Testis (tissue), 2 donors: ENCODE measurements at regions not wholly inside any gene's neighbourhood (a gene's known extent, or its start where the extent isn't known, plus 50 kb on each side); places are given as distances from the start of the nearest gene placed in this dataset.

ENCODE experiments used
- POLR2A ChIP-seq: fragments of 450-650 bp; IDR thresholded peaks from one replicate; pipeline ENCODE4 v1.6.1; 2017; ENCODE audit warnings: antibody characterized with exemption, mild to moderate bottlenecking, moderate library complexity
- TF ChIP-seq, protein P1 (sequence below), 3 experiments: fragments of 450-650 bp in 2 of 3; fragments of 200-600 bp in 1 of 3; sonication (generic) in 1 of 3; IDR thresholded peaks; one replicate each; pipeline ENCODE4 v1.5.1; 2016 to 2019; ENCODE audit warnings: antibody characterized with exemption in 3 of 3, mild to moderate bottlenecking in 2 of 3, moderate library complexity in 1 of 3

DNA sequence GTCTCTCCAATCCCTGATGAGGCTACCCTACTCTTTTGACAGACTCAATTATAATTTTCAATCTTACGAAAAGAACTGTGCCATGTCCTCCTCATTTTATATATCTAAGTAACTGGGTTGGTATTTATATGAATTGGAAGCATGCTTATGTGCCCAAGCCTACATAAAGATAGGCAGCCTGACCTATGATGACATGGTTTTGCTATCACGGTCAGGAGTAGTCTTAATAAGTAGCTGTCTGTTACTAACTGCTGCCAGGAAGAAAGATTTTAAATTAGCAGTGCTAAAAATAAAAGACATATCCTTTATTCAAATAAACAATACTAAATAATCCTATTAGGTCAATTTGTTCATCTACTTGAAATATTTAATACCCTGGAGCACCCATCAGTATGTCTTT, 102.0 kb upstream of the DTNA start:
- TF ChIP-seq, protein P1, sequence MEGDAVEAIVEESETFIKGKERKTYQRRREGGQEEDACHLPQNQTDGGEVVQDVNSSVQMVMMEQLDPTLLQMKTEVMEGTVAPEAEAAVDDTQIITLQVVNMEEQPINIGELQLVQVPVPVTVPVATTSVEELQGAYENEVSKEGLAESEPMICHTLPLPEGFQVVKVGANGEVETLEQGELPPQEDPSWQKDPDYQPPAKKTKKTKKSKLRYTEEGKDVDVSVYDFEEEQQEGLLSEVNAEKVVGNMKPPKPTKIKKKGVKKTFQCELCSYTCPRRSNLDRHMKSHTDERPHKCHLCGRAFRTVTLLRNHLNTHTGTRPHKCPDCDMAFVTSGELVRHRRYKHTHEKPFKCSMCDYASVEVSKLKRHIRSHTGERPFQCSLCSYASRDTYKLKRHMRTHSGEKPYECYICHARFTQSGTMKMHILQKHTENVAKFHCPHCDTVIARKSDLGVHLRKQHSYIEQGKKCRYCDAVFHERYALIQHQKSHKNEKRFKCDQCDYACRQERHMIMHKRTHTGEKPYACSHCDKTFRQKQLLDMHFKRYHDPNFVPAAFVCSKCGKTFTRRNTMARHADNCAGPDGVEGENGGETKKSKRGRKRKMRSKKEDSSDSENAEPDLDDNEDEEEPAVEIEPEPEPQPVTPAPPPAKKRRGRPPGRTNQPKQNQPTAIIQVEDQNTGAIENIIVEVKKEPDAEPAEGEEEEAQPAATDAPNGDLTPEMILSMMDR (IDR thresholded peaks at IDR 0.05) = no peak
- TF ChIP-seq POLR2A = no peak
